ENCODE measurements at regions not wholly inside any gene's neighbourhood (a gene's known extent, or its start where the extent isn't known, plus 50 kb on each side); places are given as distances from the start of the nearest gene placed in this dataset.

- TF ChIP-seq GATA2 (IDR thresholded peaks at IDR 0.05; ENCODE audit: insufficient read depth, insufficient read length, low read depth, low read length) (no peak), POLR2A (IDR thresholded peaks at IDR 0.05; ENCODE audit: low read depth, low read length) (no peak), CTCF (IDR thresholded peaks at IDR 0.05; ENCODE audit: extremely low read depth in 1 of 2, insufficient read depth in 1 of 2, low read depth in 1 of 2, low read length in 2 of 2) (no peak)
- TF ChIP-seq, protein P1, sequence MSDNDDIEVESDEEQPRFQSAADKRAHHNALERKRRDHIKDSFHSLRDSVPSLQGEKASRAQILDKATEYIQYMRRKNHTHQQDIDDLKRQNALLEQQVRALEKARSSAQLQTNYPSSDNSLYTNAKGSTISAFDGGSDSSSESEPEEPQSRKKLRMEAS (IDR thresholded peaks at IDR 0.05; ENCODE audit: insufficient read depth, insufficient read length), result no peak
Observed at GRCh38 chr5:105945203-105945972, 1725.3 kb downstream of the EFNA5 start.

All from endothelial cell of umbilical vein (primary cell).